GM12878 (cell line): ENCODE measurements at regions not wholly inside any gene's neighbourhood (a gene's known extent, or its start where the extent isn't known, plus 50 kb on each side); places are given as distances from the start of the nearest gene placed in this dataset.

Experiments used
- EZH2 ChIP-seq: IDR thresholded peaks from 2 replicates; pipeline ENCODE4 v1.6.1; 2012; ENCODE audit warnings: low read depth, mild to moderate bottlenecking, control low read depth, inconsistent platforms, low read length, borderline replicate concordance; ENCODE audit not compliant: control insufficient read depth
- JUND ChIP-seq: IDR thresholded peaks from 2 replicates; pipeline ENCODE4 v1.6.1; 2012; ENCODE audit warnings: low read depth, mild to moderate bottlenecking, low read length, improper control_type of control experiment, moderate library complexity
- NBN ChIP-seq: fragments of 450-650 bp; IDR thresholded peaks from 2 replicates; pipeline ENCODE4 v1.6.1; 2016
- POLR2A ChIP-seq: IDR thresholded peaks from 2 replicates; pipeline ENCODE4 v1.6.1; 2011; ENCODE audit warnings: low read depth, mild to moderate bottlenecking, low read length
- TF ChIP-seq, protein P1 (sequence below), 3 experiments: IDR thresholded peaks in 2 of 3; conservative IDR thresholded peaks in 1 of 3; 2 replicates each; pipeline ENCODE4 v1.5.1; 2011; ENCODE audit warnings: low read depth in 3 of 3, low read length in 3 of 3, mild to moderate bottlenecking in 3 of 3, control low read depth in 2 of 3, moderate library complexity in 2 of 3, inconsistent platforms in 1 of 3, mixed read lengths in 1 of 3; ENCODE audit not compliant: control insufficient read depth in 2 of 3, insufficient read depth in 1 of 3; ENCODE audit errors: extremely low read depth in 1 of 3
- TF ChIP-seq, protein P2 (sequence below): IDR thresholded peaks from 2 replicates; pipeline ENCODE4 v1.6.1; 2012; ENCODE audit warnings: mild to moderate bottlenecking, low read depth, low read length

DNA sequence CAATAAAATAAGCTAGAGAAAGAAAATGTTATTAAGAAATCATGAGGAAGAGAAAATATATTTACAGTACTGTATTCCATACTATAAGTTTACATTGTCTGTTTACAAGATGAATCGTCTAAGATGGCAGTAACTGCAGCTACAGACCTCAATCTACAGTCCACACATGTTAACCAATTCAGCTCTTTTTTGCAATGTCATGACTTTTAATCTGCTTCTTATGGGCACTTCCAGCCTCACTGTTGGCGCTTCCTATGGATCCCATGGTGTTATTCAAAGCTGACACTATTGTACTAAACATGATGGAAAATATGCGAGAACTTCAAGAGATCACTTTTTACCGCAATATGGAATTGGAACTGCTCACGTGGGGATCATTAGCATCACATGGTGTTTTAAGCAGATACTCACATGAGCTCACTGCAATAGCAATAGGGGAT, 451.5 kb upstream of the CITED2 start:
- TF ChIP-seq POLR2A, result no peak
- no peak for TF ChIP-seq EZH2
- TF ChIP-seq, protein P1, sequence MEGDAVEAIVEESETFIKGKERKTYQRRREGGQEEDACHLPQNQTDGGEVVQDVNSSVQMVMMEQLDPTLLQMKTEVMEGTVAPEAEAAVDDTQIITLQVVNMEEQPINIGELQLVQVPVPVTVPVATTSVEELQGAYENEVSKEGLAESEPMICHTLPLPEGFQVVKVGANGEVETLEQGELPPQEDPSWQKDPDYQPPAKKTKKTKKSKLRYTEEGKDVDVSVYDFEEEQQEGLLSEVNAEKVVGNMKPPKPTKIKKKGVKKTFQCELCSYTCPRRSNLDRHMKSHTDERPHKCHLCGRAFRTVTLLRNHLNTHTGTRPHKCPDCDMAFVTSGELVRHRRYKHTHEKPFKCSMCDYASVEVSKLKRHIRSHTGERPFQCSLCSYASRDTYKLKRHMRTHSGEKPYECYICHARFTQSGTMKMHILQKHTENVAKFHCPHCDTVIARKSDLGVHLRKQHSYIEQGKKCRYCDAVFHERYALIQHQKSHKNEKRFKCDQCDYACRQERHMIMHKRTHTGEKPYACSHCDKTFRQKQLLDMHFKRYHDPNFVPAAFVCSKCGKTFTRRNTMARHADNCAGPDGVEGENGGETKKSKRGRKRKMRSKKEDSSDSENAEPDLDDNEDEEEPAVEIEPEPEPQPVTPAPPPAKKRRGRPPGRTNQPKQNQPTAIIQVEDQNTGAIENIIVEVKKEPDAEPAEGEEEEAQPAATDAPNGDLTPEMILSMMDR (IDR thresholded peaks at IDR 0.05 in 2 of 3, conservative IDR thresholded peaks at IDR 0.05 in 1 of 3; ENCODE audit: control insufficient read depth in 2 of 3, extremely low read depth in 1 of 3, insufficient read depth in 1 of 3, low read depth in 3 of 3, low read length in 3 of 3), result no peak
- no peak for TF ChIP-seq NBN
- TF ChIP-seq JUND, result no peak
- TF ChIP-seq, protein P2, sequence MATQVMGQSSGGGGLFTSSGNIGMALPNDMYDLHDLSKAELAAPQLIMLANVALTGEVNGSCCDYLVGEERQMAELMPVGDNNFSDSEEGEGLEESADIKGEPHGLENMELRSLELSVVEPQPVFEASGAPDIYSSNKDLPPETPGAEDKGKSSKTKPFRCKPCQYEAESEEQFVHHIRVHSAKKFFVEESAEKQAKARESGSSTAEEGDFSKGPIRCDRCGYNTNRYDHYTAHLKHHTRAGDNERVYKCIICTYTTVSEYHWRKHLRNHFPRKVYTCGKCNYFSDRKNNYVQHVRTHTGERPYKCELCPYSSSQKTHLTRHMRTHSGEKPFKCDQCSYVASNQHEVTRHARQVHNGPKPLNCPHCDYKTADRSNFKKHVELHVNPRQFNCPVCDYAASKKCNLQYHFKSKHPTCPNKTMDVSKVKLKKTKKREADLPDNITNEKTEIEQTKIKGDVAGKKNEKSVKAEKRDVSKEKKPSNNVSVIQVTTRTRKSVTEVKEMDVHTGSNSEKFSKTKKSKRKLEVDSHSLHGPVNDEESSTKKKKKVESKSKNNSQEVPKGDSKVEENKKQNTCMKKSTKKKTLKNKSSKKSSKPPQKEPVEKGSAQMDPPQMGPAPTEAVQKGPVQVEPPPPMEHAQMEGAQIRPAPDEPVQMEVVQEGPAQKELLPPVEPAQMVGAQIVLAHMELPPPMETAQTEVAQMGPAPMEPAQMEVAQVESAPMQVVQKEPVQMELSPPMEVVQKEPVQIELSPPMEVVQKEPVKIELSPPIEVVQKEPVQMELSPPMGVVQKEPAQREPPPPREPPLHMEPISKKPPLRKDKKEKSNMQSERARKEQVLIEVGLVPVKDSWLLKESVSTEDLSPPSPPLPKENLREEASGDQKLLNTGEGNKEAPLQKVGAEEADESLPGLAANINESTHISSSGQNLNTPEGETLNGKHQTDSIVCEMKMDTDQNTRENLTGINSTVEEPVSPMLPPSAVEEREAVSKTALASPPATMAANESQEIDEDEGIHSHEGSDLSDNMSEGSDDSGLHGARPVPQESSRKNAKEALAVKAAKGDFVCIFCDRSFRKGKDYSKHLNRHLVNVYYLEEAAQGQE, result no peak
